CD4-positive, alpha-beta T cell (primary cell): ENCODE measurements at regions not wholly inside any gene's neighbourhood (a gene's known extent, or its start where the extent isn't known, plus 50 kb on each side); places are given as distances from the start of the nearest gene placed in this dataset.

ENCODE experiments used
- ATAC-seq: fragments of 200-7000 bp; cut with Tn5 transposase; one replicate; pipeline ENCODE4 v1.10.0; 2022; ENCODE audit warnings: mild to moderate bottlenecking; ENCODE audit not compliant: poor library complexity
- CTCF ChIA-PET: fragments of 350-600 bp; sonication (Branson Sonifier 250); formaldehyde crosslinking; loops from one replicate; lab custom pipeline; 2021; ENCODE audit warnings: antibody characterized with exemption, inconsistent platforms; lab: Charles Lee
- POLR2A ChIA-PET: fragments of 350-600 bp; sonication (Branson Sonifier 250); formaldehyde crosslinking; loops from one replicate; lab custom pipeline; 2021; ENCODE audit warnings: antibody characterized with exemption, inconsistent platforms; lab: Charles Lee
- DNase-seq, 14 experiments: peaks; one replicate each; pipeline ENCODE4 v3.0.0-alpha.2; 2013 to 2020; ENCODE audit warnings: mixed read lengths in 2 of 14
- H3K27ac ChIP-seq, 2 donors: one replicate each; pipeline versions ENCODE4 v1.5.1 to v1.7.0; 2013; ENCODE audit warnings: low read length in 2 of 2, low read depth in 1 of 2, mild to moderate bottlenecking in 1 of 2
- H3K27me3 ChIP-seq, 2 experiments: 1 replicate in 1 of 2; 2 replicates in 1 of 2; pipeline versions ENCODE4 v1.6.1 to v1.7.0; 2013; ENCODE audit warnings: low read length in 2 of 2, control low read depth in 1 of 2, mild to moderate bottlenecking in 1 of 2, moderate library complexity in 1 of 2; ENCODE audit not compliant: insufficient read depth in 2 of 2, control insufficient read depth in 1 of 2
- H3K36me3 ChIP-seq: one replicate; pipeline ENCODE4 v1.6.1; 2013; ENCODE audit warnings: low read length, control low read depth; ENCODE audit not compliant: insufficient read depth
- H3K4me1 ChIP-seq: one replicate; pipeline ENCODE4 v1.6.1; 2013; ENCODE audit warnings: low read length, control low read depth; ENCODE audit not compliant: insufficient read depth
- H3K4me3 ChIP-seq: one replicate; pipeline ENCODE4 v1.5.1; 2013; ENCODE audit warnings: mild to moderate bottlenecking, low read length, moderate library complexity
- H3K9me3 ChIP-seq, 2 experiments: 1 replicate in 1 of 2; 2 replicates in 1 of 2; pipeline versions ENCODE4 v1.6.1 to v1.7.0; 2013; ENCODE audit warnings: low read length in 2 of 2, mild to moderate bottlenecking in 2 of 2, control low read depth in 1 of 2, moderate library complexity in 1 of 2; ENCODE audit not compliant: control insufficient read depth in 1 of 2, insufficient read depth in 1 of 2
- H3K27ac Mint-ChIP-seq: one replicate; pipeline ENCODE4 v1.8.0; 2020; ENCODE audit warnings: mixed read lengths
- H3K27me3 Mint-ChIP-seq: one replicate; pipeline ENCODE4 v1.8.0; 2021; ENCODE audit warnings: mixed read lengths
- H3K36me3 Mint-ChIP-seq: one replicate; pipeline ENCODE4 v1.8.0; 2021; ENCODE audit warnings: low read depth, mixed read lengths
- H3K4me1 Mint-ChIP-seq: one replicate; pipeline ENCODE4 v1.8.0; 2021; ENCODE audit warnings: low read depth, mixed read lengths
- H3K4me3 Mint-ChIP-seq: one replicate; pipeline ENCODE4 v1.8.0; 2020; ENCODE audit warnings: mild to moderate bottlenecking, mixed read lengths
- H3K9me3 Mint-ChIP-seq: one replicate; pipeline ENCODE4 v1.8.0; 2020; ENCODE audit warnings: mixed read lengths
- CTCF ChIP-seq: fragments of 200-600 bp; IDR thresholded peaks from one replicate; pipeline ENCODE4 v1.8.0; 2022; ENCODE audit warnings: antibody characterized with exemption, mild to moderate bottlenecking
- intact Hi-C, 2 experiments: fragments of 100-400 bp; cut with DNase I in 1 of 2; cut with micrococcal nuclease in 1 of 2; formaldehyde crosslinking; loops; one replicate each; pipeline versions ENCODE4 v1.15.1 to v1.9.0; 2023 to 2025; cut with DNase I, micrococcal nuclease

- peaks cover 7% of the 10 kb centered on the region for H3K4me1 Mint-ChIP-seq
- peaks cover 85% of the 10 kb centered on the region for H3K27me3 Mint-ChIP-seq
- CTCF ChIA-PET: no interaction called here
- Histone ChIP-seq H3K36me3 (no peaks in the 10 kb centered on the region), H3K9me3 (peaks cover 0 to 29% of the 10 kb centered on the region in 2 experiments), H3K27ac (no peak overlapping the region), H3K4me3 (no peak overlapping the region), H3K27me3 (peaks cover 59 to 67% of the 10 kb centered on the region in 2 experiments), H3K4me1 (peaks cover 20% of the 10 kb centered on the region)
- ATAC-seq (no peak), DNase-seq (no peak)
- intact Hi-C loops: loop anchor here (1.0 to 10.0 kb wide), 2 partner anchors 74 to 96 kb away; no protein-coding TSS in a partner anchor
- POLR2A ChIA-PET: no interaction called here
- H3K36me3 Mint-ChIP-seq: no peaks in the 10 kb centered on the region
- no peak overlapping the region for H3K27ac Mint-ChIP-seq
- H3K4me3 Mint-ChIP-seq: no peak overlapping the region
- H3K9me3 Mint-ChIP-seq: peaks cover 4% of the 10 kb centered on the region
- no peak for TF ChIP-seq CTCF
Measured at GRCh38 chr5:175798626-175799025, 72.8 kb upstream of the CPLX2 start.

GRCh38 chr5:175800656-175801081 is 70.7 kb upstream of the CPLX2 start:
- Histone ChIP-seq H3K36me3 (no peaks in the 10 kb centered on the region), H3K9me3 (peaks cover 0 to 30% of the 10 kb centered on the region in 2 experiments), H3K4me3 (no peak overlapping the region), H3K27me3 (peaks cover 56 to 59% of the 10 kb centered on the region in 2 experiments), H3K27ac (no peak overlapping the region), H3K4me1 (peaks cover 20% of the 10 kb centered on the region)
- CTCF ChIA-PET: no interaction called here
- no peak for DNase-seq
- peaks cover 83% of the 10 kb centered on the region for H3K27me3 Mint-ChIP-seq
- peaks cover 7% of the 10 kb centered on the region for H3K4me1 Mint-ChIP-seq
- no peaks in the 10 kb centered on the region for H3K9me3 Mint-ChIP-seq
- POLR2A ChIA-PET: no interaction called here
- H3K27ac Mint-ChIP-seq: no peak overlapping the region
- H3K4me3 Mint-ChIP-seq: no peak overlapping the region
- ATAC-seq: no peak
- intact Hi-C loops: no loop called here
- H3K36me3 Mint-ChIP-seq: no peaks in the 10 kb centered on the region
- TF ChIP-seq CTCF: no peak

- Histone ChIP-seq H3K9me3 (peaks cover 0 to 18% of the 10 kb centered on the region in 2 experiments), H3K36me3 (no peaks in the 10 kb centered on the region), H3K4me1 (peaks cover 9% of the 10 kb centered on the region), H3K4me3 (no peak overlapping the region), H3K27me3 (peaks cover 53 to 56% of the 10 kb centered on the region in 2 experiments), H3K27ac (no peak overlapping the region)
- intact Hi-C loops: no loop called here
- CTCF ChIA-PET: no interaction called here
- ATAC-seq: no peak
- TF ChIP-seq CTCF: no peak
- Mint-ChIP-seq H3K4me1 (peaks cover 7% of the 10 kb centered on the region), H3K36me3 (no peaks in the 10 kb centered on the region), H3K27me3 (peaks cover 88% of the 10 kb centered on the region), H3K27ac (no peak overlapping the region), H3K9me3 (no peaks in the 10 kb centered on the region), H3K4me3 (no peak overlapping the region)
- DNase-seq: no peak
- POLR2A ChIA-PET: no interaction called here
Measured at GRCh38 chr5:175802361-175802760, 69.0 kb upstream of the CPLX2 start.
